ENCODE measurements at regions not wholly inside any gene's neighbourhood (a gene's known extent, or its start where the extent isn't known, plus 50 kb on each side); places are given as distances from the start of the nearest gene placed in this dataset.

- no peak overlapping the region for H3K27ac ChIP-seq (ENCODE audit: low read depth, low read length)
- H3K4me3 Mint-ChIP-seq (ENCODE audit: unreplicated experiment): no peak overlapping the region
- no peaks in the 10 kb centered on the region for H3K36me3 ChIP-seq (ENCODE audit: insufficient read depth, low read length)
- H3K9ac ChIP-seq (ENCODE audit: low read length): no peak overlapping the region
- no peaks in the 10 kb centered on the region for H3K36me3 Mint-ChIP-seq (ENCODE audit: low read depth, unreplicated experiment)
- no peaks in the 10 kb centered on the region for H3K4me1 Mint-ChIP-seq (ENCODE audit: low read depth, unreplicated experiment)
- no peaks in the 10 kb centered on the region for H3K27me3 ChIP-seq (ENCODE audit: insufficient read depth, low read length)
- no peak for FAIRE-seq
- no peak for DNase-seq (ENCODE audit: low read depth)
- no peak overlapping the region for H2AFZ ChIP-seq (ENCODE audit: low read depth, low read length)
- no peaks in the 10 kb centered on the region for H3K4me1 ChIP-seq (ENCODE audit: insufficient read depth, low read length)
- peaks cover 11% of the 10 kb centered on the region for H3K9me3 Mint-ChIP-seq (ENCODE audit: unreplicated experiment)
- peaks cover 2% of the 10 kb centered on the region for H3K27me3 Mint-ChIP-seq (ENCODE audit: low read depth, unreplicated experiment)
- no peak for TF ChIP-seq EZH2 (IDR thresholded peaks at IDR 0.05; ENCODE audit: insufficient read depth, low read length)
- TF ChIP-seq, protein P1, sequence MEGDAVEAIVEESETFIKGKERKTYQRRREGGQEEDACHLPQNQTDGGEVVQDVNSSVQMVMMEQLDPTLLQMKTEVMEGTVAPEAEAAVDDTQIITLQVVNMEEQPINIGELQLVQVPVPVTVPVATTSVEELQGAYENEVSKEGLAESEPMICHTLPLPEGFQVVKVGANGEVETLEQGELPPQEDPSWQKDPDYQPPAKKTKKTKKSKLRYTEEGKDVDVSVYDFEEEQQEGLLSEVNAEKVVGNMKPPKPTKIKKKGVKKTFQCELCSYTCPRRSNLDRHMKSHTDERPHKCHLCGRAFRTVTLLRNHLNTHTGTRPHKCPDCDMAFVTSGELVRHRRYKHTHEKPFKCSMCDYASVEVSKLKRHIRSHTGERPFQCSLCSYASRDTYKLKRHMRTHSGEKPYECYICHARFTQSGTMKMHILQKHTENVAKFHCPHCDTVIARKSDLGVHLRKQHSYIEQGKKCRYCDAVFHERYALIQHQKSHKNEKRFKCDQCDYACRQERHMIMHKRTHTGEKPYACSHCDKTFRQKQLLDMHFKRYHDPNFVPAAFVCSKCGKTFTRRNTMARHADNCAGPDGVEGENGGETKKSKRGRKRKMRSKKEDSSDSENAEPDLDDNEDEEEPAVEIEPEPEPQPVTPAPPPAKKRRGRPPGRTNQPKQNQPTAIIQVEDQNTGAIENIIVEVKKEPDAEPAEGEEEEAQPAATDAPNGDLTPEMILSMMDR (IDR thresholded peaks at IDR 0.05; ENCODE audit: insufficient read depth, low read depth, low read length): no peak
- H4K20me1 ChIP-seq (ENCODE audit: insufficient read depth, low read length): no peaks in the 10 kb centered on the region
- peaks cover 7% of the 10 kb centered on the region for H3K9me3 ChIP-seq (ENCODE audit: insufficient read depth, low read depth, low read length)
- H3K79me2 ChIP-seq (ENCODE audit: insufficient read depth, low read length): no peaks in the 10 kb centered on the region
- no peak overlapping the region for H3K27ac Mint-ChIP-seq (ENCODE audit: unreplicated experiment)
- no peak overlapping the region for H3K4me3 ChIP-seq (ENCODE audit: insufficient read depth, low read depth, low read length)
- H3K4me2 ChIP-seq (ENCODE audit: low read length): no peak overlapping the region
Observed at GRCh38 chr10:121240556-121240955, 357.7 kb downstream of the FGFR2 start.

GRCh38 chr10:121241337-121241736 is 356.9 kb downstream of the FGFR2 start:
- peaks cover 2% of the 10 kb centered on the region for H3K9me3 ChIP-seq (ENCODE audit: insufficient read depth, low read depth, low read length)
- DNase-seq (ENCODE audit: low read depth) (no peak), FAIRE-seq (no peak)
- TF ChIP-seq EZH2 (IDR thresholded peaks at IDR 0.05; ENCODE audit: insufficient read depth, low read length): no peak
- no peak overlapping the region for H3K9ac ChIP-seq (ENCODE audit: low read length)
- Mint-ChIP-seq H3K4me3 (ENCODE audit: unreplicated experiment) (no peak overlapping the region), H3K27me3 (ENCODE audit: low read depth, unreplicated experiment) (peaks cover 2% of the 10 kb centered on the region), H3K9me3 (ENCODE audit: unreplicated experiment) (peaks cover 5% of the 10 kb centered on the region), H3K27ac (ENCODE audit: unreplicated experiment) (no peak overlapping the region), H3K4me1 (ENCODE audit: low read depth, unreplicated experiment) (no peaks in the 10 kb centered on the region), H3K36me3 (ENCODE audit: low read depth, unreplicated experiment) (no peaks in the 10 kb centered on the region)
- no peak overlapping the region for H3K4me3 ChIP-seq (ENCODE audit: insufficient read depth, low read depth, low read length)
- H3K36me3 ChIP-seq (ENCODE audit: insufficient read depth, low read length): no peaks in the 10 kb centered on the region
- H3K4me1 ChIP-seq (ENCODE audit: insufficient read depth, low read length): no peaks in the 10 kb centered on the region
- H3K79me2 ChIP-seq (ENCODE audit: insufficient read depth, low read length): no peaks in the 10 kb centered on the region
- no peaks in the 10 kb centered on the region for H4K20me1 ChIP-seq (ENCODE audit: insufficient read depth, low read length)
- H3K4me2 ChIP-seq (ENCODE audit: low read length): no peak overlapping the region
- no peak overlapping the region for H2AFZ ChIP-seq (ENCODE audit: low read depth, low read length)
- no peaks in the 10 kb centered on the region for H3K27me3 ChIP-seq (ENCODE audit: insufficient read depth, low read length)
- no peak overlapping the region for H3K27ac ChIP-seq (ENCODE audit: low read depth, low read length)

DNA sequence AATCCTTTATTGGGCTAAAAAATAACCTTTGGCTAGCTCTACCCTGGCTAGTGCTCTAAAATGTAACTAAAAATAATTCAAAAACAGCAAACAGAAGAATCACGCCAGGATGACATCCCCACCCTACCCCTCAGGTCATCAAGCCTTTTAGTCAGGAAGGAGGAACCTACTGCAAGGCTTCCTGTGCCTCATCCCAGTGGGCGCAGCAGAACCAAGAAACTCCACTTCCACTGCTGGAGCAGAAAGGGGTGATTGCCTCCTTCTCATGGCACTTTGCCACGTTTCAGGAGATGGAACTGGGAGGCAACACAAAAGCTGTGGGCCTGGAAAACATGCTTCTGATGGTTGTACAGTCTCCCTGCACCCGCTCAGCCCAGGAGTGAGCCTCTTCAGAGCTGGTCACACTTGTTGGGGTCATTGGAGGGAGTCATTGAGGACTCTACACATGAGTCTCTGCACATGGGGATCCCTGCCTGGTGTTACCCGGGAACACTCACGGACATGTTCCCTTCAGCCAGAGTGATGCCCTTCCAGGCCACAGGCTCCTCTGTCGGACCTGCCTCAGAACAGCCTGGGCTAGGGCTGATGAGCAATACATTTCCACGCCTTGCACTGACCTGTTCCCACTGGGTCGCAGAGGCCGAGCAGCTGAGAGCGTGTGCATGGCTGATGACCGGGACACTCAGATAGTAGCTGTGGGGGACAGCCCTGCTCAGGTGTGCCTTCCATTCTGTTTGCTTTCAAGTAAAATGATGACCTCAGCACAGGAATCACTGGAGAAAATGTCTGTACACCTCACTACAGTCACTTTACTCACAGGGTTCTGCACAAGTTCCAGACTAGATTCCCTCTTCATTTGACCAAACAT is 355.3 kb downstream of the FGFR2 start:
- peaks cover 2% of the 10 kb centered on the region for H3K9me3 ChIP-seq (ENCODE audit: insufficient read depth, low read depth, low read length)
- no peaks in the 10 kb centered on the region for H3K36me3 ChIP-seq (ENCODE audit: insufficient read depth, low read length)
- Mint-ChIP-seq H3K4me1 (ENCODE audit: low read depth, unreplicated experiment) (no peaks in the 10 kb centered on the region), H3K27me3 (ENCODE audit: low read depth, unreplicated experiment) (peaks cover 5% of the 10 kb centered on the region), H3K36me3 (ENCODE audit: low read depth, unreplicated experiment) (no peaks in the 10 kb centered on the region), H3K27ac (ENCODE audit: unreplicated experiment) (no peak overlapping the region), H3K9me3 (ENCODE audit: unreplicated experiment) (no peaks in the 10 kb centered on the region), H3K4me3 (ENCODE audit: unreplicated experiment) (no peak overlapping the region)
- no peak overlapping the region for H3K4me3 ChIP-seq (ENCODE audit: insufficient read depth, low read depth, low read length)
- no peak overlapping the region for H3K4me2 ChIP-seq (ENCODE audit: low read length)
- H3K27me3 ChIP-seq (ENCODE audit: insufficient read depth, low read length): no peaks in the 10 kb centered on the region
- FAIRE-seq: no peak
- H2AFZ ChIP-seq (ENCODE audit: low read depth, low read length): no peak overlapping the region
- no peak overlapping the region for H3K9ac ChIP-seq (ENCODE audit: low read length)
- no peaks in the 10 kb centered on the region for H3K4me1 ChIP-seq (ENCODE audit: insufficient read depth, low read length)
- H3K27ac ChIP-seq (ENCODE audit: low read depth, low read length): no peak overlapping the region
- no peak for TF ChIP-seq EZH2 (IDR thresholded peaks at IDR 0.05; ENCODE audit: insufficient read depth, low read length)
- TF ChIP-seq, protein P1 (IDR thresholded peaks at IDR 0.05; ENCODE audit: insufficient read depth, low read depth, low read length): no peak
- no peak for DNase-seq (ENCODE audit: low read depth)
- H3K79me2 ChIP-seq (ENCODE audit: insufficient read depth, low read length): no peaks in the 10 kb centered on the region
- H4K20me1 ChIP-seq (ENCODE audit: insufficient read depth, low read length): no peaks in the 10 kb centered on the region

Measured in astrocyte (in vitro differentiated cells and primary cell).